GM12891 (cell line): ENCODE measurements at regions not wholly inside any gene's neighbourhood (a gene's known extent, or its start where the extent isn't known, plus 50 kb on each side); places are given as distances from the start of the nearest gene placed in this dataset.

Experiments used
- POLR2A ChIP-seq: IDR thresholded peaks from 2 replicates; pipeline ENCODE4 v1.6.1; 2011; ENCODE audit warnings: low read depth, low read length, control low read depth
- POLR2AphosphoS5 ChIP-seq: IDR thresholded peaks from 2 replicates; pipeline ENCODE4 v1.6.1; 2011; ENCODE audit warnings: low read depth, low read length, control low read depth
- POU2F2 ChIP-seq: IDR thresholded peaks from 2 replicates; pipeline ENCODE4 v1.6.1; 2011; ENCODE audit warnings: low read depth, mild to moderate bottlenecking, control low read depth, low read length, moderate library complexity

- no peak for TF ChIP-seq POU2F2
- TF ChIP-seq POLR2AphosphoS5, result no peak
- no peak for TF ChIP-seq POLR2A
Observed at GRCh38 chr2:122031544-122032263, 276.3 kb downstream of the TSN start.
